Activated T-helper 1 cell treated with anti-CD3 and anti-CD28 coated beads, Interleukin-12 subunit alpha, Interleukin-12 subunit beta, Interleukin-2, Interleukin-4 antibody, amounts not matched to agents 30 ng/mL and 10 ng/mL and 1 ng/mL, durations not matched to agents 14 hours and 24 hours and 36 hours (primary cell): ENCODE measurements at regions not wholly inside any gene's neighbourhood (a gene's known extent, or its start where the extent isn't known, plus 50 kb on each side); places are given as distances from the start of the nearest gene placed in this dataset.

Source experiments
- DNase-seq: peaks from one replicate; pipeline ENCODE4 v3.0.0; 2021; ENCODE audit warnings: low spot score
- H3K27ac Mint-ChIP-seq: one replicate; pipeline ENCODE4 v1.8.0; 2021; ENCODE audit warnings: mild to moderate bottlenecking, mixed read lengths
- H3K27me3 Mint-ChIP-seq: one replicate; pipeline ENCODE4 v1.8.0; 2022; ENCODE audit warnings: mild to moderate bottlenecking, moderate library complexity, mixed read lengths; ENCODE audit not compliant: insufficient read depth
- H3K36me3 Mint-ChIP-seq: one replicate; pipeline ENCODE4 v1.8.0; 2021; ENCODE audit warnings: low read depth, mixed read lengths
- H3K4me1 Mint-ChIP-seq: one replicate; pipeline ENCODE4 v1.8.0; 2021; ENCODE audit warnings: low read depth, mixed read lengths
- H3K4me3 Mint-ChIP-seq: one replicate; pipeline ENCODE4 v1.8.0; 2021; ENCODE audit warnings: mild to moderate bottlenecking, moderate library complexity, mixed read lengths
- H3K9me3 Mint-ChIP-seq: one replicate; pipeline ENCODE4 v1.8.0; 2021; ENCODE audit warnings: mixed read lengths
- intact Hi-C: fragments of 100-400 bp; cut with micrococcal nuclease; formaldehyde crosslinking; loops from one replicate; pipeline ENCODE4 v1.15.1; 2024

- DNase-seq = no peak
- Mint-ChIP-seq H3K4me1 (no peaks in the 10 kb centered on the region), H3K4me3 (no peak overlapping the region), H3K27me3 (no peaks in the 10 kb centered on the region), H3K36me3 (no peaks in the 10 kb centered on the region), H3K9me3 (no peaks in the 10 kb centered on the region), H3K27ac (no peak overlapping the region)
- intact Hi-C loops = no loop called here
These were observed 225.1 kb upstream of the KLHL29 start for GRCh38 chr2:23159746-23160405.

- peaks cover 6% of the 10 kb centered on the region for H3K27me3 Mint-ChIP-seq
- DNase-seq = no peak
- no peaks in the 10 kb centered on the region for H3K4me1 Mint-ChIP-seq
- no peak overlapping the region for H3K27ac Mint-ChIP-seq
- H3K36me3 Mint-ChIP-seq = no peaks in the 10 kb centered on the region
- H3K9me3 Mint-ChIP-seq = no peaks in the 10 kb centered on the region
- no peak overlapping the region for H3K4me3 Mint-ChIP-seq
- intact Hi-C loops = no loop called here
These were observed 220.8 kb upstream of the KLHL29 start for GRCh38 chr2:23164173-23164572.

- intact Hi-C loops = no loop called here
- H3K4me3 Mint-ChIP-seq = no peak overlapping the region
- no peak for DNase-seq
These were observed 215.1 kb upstream of the KLHL29 start for GRCh38 chr2:23169896-23170295.

GRCh38 chr2:23171108-23171507, 213.9 kb upstream of the KLHL29 start:
- peaks cover 6% of the 10 kb centered on the region for H3K27me3 Mint-ChIP-seq
- H3K27ac Mint-ChIP-seq = no peak overlapping the region
- H3K9me3 Mint-ChIP-seq = no peaks in the 10 kb centered on the region
- intact Hi-C loops = no loop called here
- DNase-seq = no peak
- no peak overlapping the region for H3K4me3 Mint-ChIP-seq
- no peaks in the 10 kb centered on the region for H3K36me3 Mint-ChIP-seq
- H3K4me1 Mint-ChIP-seq = no peaks in the 10 kb centered on the region

More at GRCh38 chr2:23169896-23170295, 215.1 kb upstream of the KLHL29 start:
- H3K27ac Mint-ChIP-seq = no peak overlapping the region
- H3K9me3 Mint-ChIP-seq = no peaks in the 10 kb centered on the region
- peaks cover 6% of the 10 kb centered on the region for H3K27me3 Mint-ChIP-seq
- H3K4me1 Mint-ChIP-seq = no peaks in the 10 kb centered on the region
- H3K36me3 Mint-ChIP-seq = no peaks in the 10 kb centered on the region

GRCh38 chr2:23178396-23178795, 206.6 kb upstream of the KLHL29 start:
- Mint-ChIP-seq H3K27me3 (no peaks in the 10 kb centered on the region), H3K27ac (no peak overlapping the region), H3K36me3 (no peaks in the 10 kb centered on the region), H3K4me1 (no peaks in the 10 kb centered on the region), H3K9me3 (no peaks in the 10 kb centered on the region), H3K4me3 (no peak overlapping the region)
- intact Hi-C loops = no loop called here
- DNase-seq = no peak

- Mint-ChIP-seq H3K27ac (no peak overlapping the region), H3K9me3 (no peaks in the 10 kb centered on the region), H3K4me3 (no peak overlapping the region), H3K4me1 (no peaks in the 10 kb centered on the region), H3K27me3 (no peaks in the 10 kb centered on the region), H3K36me3 (no peaks in the 10 kb centered on the region)
- intact Hi-C loops = no loop called here
- DNase-seq = no peak
These were observed 201.2 kb upstream of the KLHL29 start for GRCh38 chr2:23183733-23184132.

GRCh38 chr2:23198316-23199114, 186.5 kb upstream of the KLHL29 start:
- Mint-ChIP-seq H3K4me1 (no peaks in the 10 kb centered on the region), H3K4me3 (no peak overlapping the region), H3K36me3 (no peaks in the 10 kb centered on the region), H3K27me3 (peaks cover 2% of the 10 kb centered on the region), H3K9me3 (no peaks in the 10 kb centered on the region), H3K27ac (no peak overlapping the region)
- DNase-seq = no peak
- intact Hi-C loops = loop anchor here (2.0 kb wide), 1 partner anchor 262 kb away; no protein-coding TSS in a partner anchor

GRCh38 chr2:23199115-23199918, 185.7 kb upstream of the KLHL29 start:
- Mint-ChIP-seq H3K27ac (no peak overlapping the region), H3K27me3 (peaks cover 2% of the 10 kb centered on the region), H3K9me3 (no peaks in the 10 kb centered on the region), H3K4me3 (no peak overlapping the region), H3K36me3 (no peaks in the 10 kb centered on the region), H3K4me1 (no peaks in the 10 kb centered on the region)
- DNase-seq = no peak
- intact Hi-C loops = loop anchor here (2.0 kb wide), 1 partner anchor 261 kb away; no protein-coding TSS in a partner anchor

GRCh38 chr2:23200068-23200786, 184.8 kb upstream of the KLHL29 start:
- DNase-seq = no peak
- H3K36me3 Mint-ChIP-seq = no peaks in the 10 kb centered on the region
- H3K27ac Mint-ChIP-seq = no peak overlapping the region
- intact Hi-C loops = no loop called here
- H3K27me3 Mint-ChIP-seq = peaks cover 2% of the 10 kb centered on the region
- H3K4me3 Mint-ChIP-seq = no peak overlapping the region
- no peaks in the 10 kb centered on the region for H3K9me3 Mint-ChIP-seq
- H3K4me1 Mint-ChIP-seq = no peaks in the 10 kb centered on the region

GRCh38 chr2:23200787-23201114, 184.2 kb upstream of the KLHL29 start:
- intact Hi-C loops = no loop called here
- Mint-ChIP-seq H3K27ac (no peak overlapping the region), H3K4me1 (no peaks in the 10 kb centered on the region), H3K4me3 (no peak overlapping the region), H3K27me3 (peaks cover 2% of the 10 kb centered on the region), H3K9me3 (no peaks in the 10 kb centered on the region), H3K36me3 (no peaks in the 10 kb centered on the region)
- no peak for DNase-seq

- Mint-ChIP-seq H3K4me3 (no peak overlapping the region), H3K9me3 (no peaks in the 10 kb centered on the region), H3K36me3 (no peaks in the 10 kb centered on the region), H3K4me1 (no peaks in the 10 kb centered on the region), H3K27ac (no peak overlapping the region), H3K27me3 (peaks cover 2% of the 10 kb centered on the region)
- no peak for DNase-seq
- intact Hi-C loops = no loop called here
These were observed 181.6 kb upstream of the KLHL29 start for GRCh38 chr2:23203383-23203782.

GRCh38 chr2:23204685-23205242, 180.2 kb upstream of the KLHL29 start:
- H3K27ac Mint-ChIP-seq = no peak overlapping the region
- no peak overlapping the region for H3K4me3 Mint-ChIP-seq
- intact Hi-C loops = no loop called here
- H3K36me3 Mint-ChIP-seq = no peaks in the 10 kb centered on the region
- DNase-seq = no peak
- no peaks in the 10 kb centered on the region for H3K4me1 Mint-ChIP-seq
- no peaks in the 10 kb centered on the region for H3K9me3 Mint-ChIP-seq
- peaks cover 2% of the 10 kb centered on the region for H3K27me3 Mint-ChIP-seq
